ENCODE measurements at regions not wholly inside any gene's neighbourhood (a gene's known extent, or its start where the extent isn't known, plus 50 kb on each side); places are given as distances from the start of the nearest gene placed in this dataset.

GRCh38 chr5:56529666-56530430 is 285.5 kb upstream of the MAP3K1 start:
- Histone ChIP-seq H2BK20ac (ENCODE audit: low read depth, low read length, poor library complexity, severe bottlenecking) (no peak overlapping the region), H3K18ac (ENCODE audit: insufficient read length, low read depth, low read length) (no peak overlapping the region), H2BK12ac (ENCODE audit: insufficient read length, low read depth, low read length) (no peak overlapping the region), H3K23me2 (ENCODE audit: insufficient read length, low read depth, low read length, poor library complexity, severe bottlenecking) (no peaks in the 10 kb centered on the region), H4K5ac (ENCODE audit: insufficient read length, low read depth, low read length) (no peak overlapping the region), H3K4me2 (ENCODE audit: insufficient read depth, insufficient read length, low read length) (no peak overlapping the region), H3K79me1 (ENCODE audit: insufficient read depth, low read depth, low read length, poor library complexity, severe bottlenecking) (no peaks in the 10 kb centered on the region), H2BK120ac (ENCODE audit: low read depth, low read length, poor library complexity, severe bottlenecking) (no peak overlapping the region), H3K23ac (ENCODE audit: insufficient read length, low read depth, low read length) (no peak overlapping the region), H4K20me1 (ENCODE audit: control insufficient read depth, insufficient read depth, insufficient read length) (no peaks in the 10 kb centered on the region), H3K27ac (ENCODE audit: insufficient read length, low read depth, low read length) (no peak overlapping the region), H4K91ac (ENCODE audit: insufficient read length, low read depth, low read length) (no peak overlapping the region), H3K56ac (ENCODE audit: insufficient read length, low read depth, low read length) (no peak overlapping the region), H3K9me3 (ENCODE audit: control insufficient read depth, low read depth, low read length) (no peaks in the 10 kb centered on the region), H3K4ac (ENCODE audit: low read depth, low read length) (no peak overlapping the region), H3T11ph (ENCODE audit: low read length) (no peak overlapping the region), H3K14ac (ENCODE audit: insufficient read depth, low read length) (no peak overlapping the region), H3K4me1 (ENCODE audit: insufficient read depth, low read length) (no peaks in the 10 kb centered on the region), H3K27me3 (ENCODE audit: insufficient read depth, low read length) (no peaks in the 10 kb centered on the region), H2AFZ (ENCODE audit: low read length) (no peak overlapping the region), H4K8ac (replicated peaks; ENCODE audit: insufficient read length, low read depth, low read length) (no peak overlapping the region), H2AK5ac (ENCODE audit: insufficient read length, low read length) (no peak overlapping the region), H2BK15ac (ENCODE audit: low read depth, low read length) (no peak overlapping the region), H3K79me2 (ENCODE audit: insufficient read depth, low read length) (no peaks in the 10 kb centered on the region), H2BK5ac (ENCODE audit: insufficient read length, low read length) (no peak overlapping the region), H3K9ac (ENCODE audit: extremely low read depth, insufficient read length, low read length) (no peak overlapping the region)
- WGBS (ENCODE audit: extremely low coverage, insufficient read length, low lambda C conversion rate): no CpG with 5 or more reads among the region's 16 CpGs
- Mint-ChIP-seq H3K4me1 (no peaks in the 10 kb centered on the region), H3K27me3 (ENCODE audit: low read depth) (peaks cover 2% of the 10 kb centered on the region; the same call in 1 of the 2 replicates), H3K4me3 (no peak overlapping the region), H3K9me3 (no peaks in the 10 kb centered on the region; a peak in 1 of 5 replicates), H3K36me3 (ENCODE audit: insufficient read depth in 1 of 3, low read depth in 3 of 3) (no peaks in the 10 kb centered on the region), H3K27ac (no peak overlapping the region)
- TF ChIP-seq, protein P1, sequence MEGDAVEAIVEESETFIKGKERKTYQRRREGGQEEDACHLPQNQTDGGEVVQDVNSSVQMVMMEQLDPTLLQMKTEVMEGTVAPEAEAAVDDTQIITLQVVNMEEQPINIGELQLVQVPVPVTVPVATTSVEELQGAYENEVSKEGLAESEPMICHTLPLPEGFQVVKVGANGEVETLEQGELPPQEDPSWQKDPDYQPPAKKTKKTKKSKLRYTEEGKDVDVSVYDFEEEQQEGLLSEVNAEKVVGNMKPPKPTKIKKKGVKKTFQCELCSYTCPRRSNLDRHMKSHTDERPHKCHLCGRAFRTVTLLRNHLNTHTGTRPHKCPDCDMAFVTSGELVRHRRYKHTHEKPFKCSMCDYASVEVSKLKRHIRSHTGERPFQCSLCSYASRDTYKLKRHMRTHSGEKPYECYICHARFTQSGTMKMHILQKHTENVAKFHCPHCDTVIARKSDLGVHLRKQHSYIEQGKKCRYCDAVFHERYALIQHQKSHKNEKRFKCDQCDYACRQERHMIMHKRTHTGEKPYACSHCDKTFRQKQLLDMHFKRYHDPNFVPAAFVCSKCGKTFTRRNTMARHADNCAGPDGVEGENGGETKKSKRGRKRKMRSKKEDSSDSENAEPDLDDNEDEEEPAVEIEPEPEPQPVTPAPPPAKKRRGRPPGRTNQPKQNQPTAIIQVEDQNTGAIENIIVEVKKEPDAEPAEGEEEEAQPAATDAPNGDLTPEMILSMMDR (conservative IDR thresholded peaks at IDR 0.05): no peak
- no peak for DNase-seq

Data from H9 (cell line).